GM12892 (cell line): ENCODE measurements at regions not wholly inside any gene's neighbourhood (a gene's known extent, or its start where the extent isn't known, plus 50 kb on each side); places are given as distances from the start of the nearest gene placed in this dataset.

Experiments used
- POLR2AphosphoS5 ChIP-seq: IDR thresholded peaks from 2 replicates; pipeline ENCODE4 v1.6.1; 2011; ENCODE audit warnings: low read depth, low read length, control low read depth
- TAF1 ChIP-seq: IDR thresholded peaks from 2 replicates; pipeline ENCODE4 v1.6.1; 2011; ENCODE audit warnings: low read depth, mild to moderate bottlenecking, control low read depth, low read length, borderline replicate concordance

GRCh38 chr14:87149583-87150354, 843.2 kb downstream of the GALC start:
- TF ChIP-seq POLR2AphosphoS5 = no peak
- TF ChIP-seq TAF1 = no peak
